Fibroblast of villous mesenchyme (primary cell): ENCODE measurements at regions not wholly inside any gene's neighbourhood (a gene's known extent, or its start where the extent isn't known, plus 50 kb on each side); places are given as distances from the start of the nearest gene placed in this dataset.
"Not testable (repeated sequence)": the region's sequence is repeated elsewhere in the genome, so short reads cannot be mapped to it uniquely, and the experiment has no call there.

Experiments
- DNase-seq: peaks from one replicate; pipeline ENCODE4 v3.0.0-alpha.2; 2010; ENCODE audit warnings: low read depth
- H3K4me3 ChIP-seq: 2 replicates; pipeline ENCODE4 v1.5.1; 2011; ENCODE audit warnings: low read depth, mild to moderate bottlenecking, low read length
- CTCF ChIP-seq: IDR thresholded peaks from 2 replicates; pipeline ENCODE4 v1.5.1; 2012; ENCODE audit warnings: low read depth, mild to moderate bottlenecking, low read length; ENCODE audit not compliant: insufficient read depth

- no peak overlapping the region for H3K4me3 ChIP-seq
- no peak for DNase-seq
- no peak for TF ChIP-seq CTCF
Observed at GRCh38 chrX:138856881-138857604, 145.5 kb upstream of the FGF13 start.

DNA sequence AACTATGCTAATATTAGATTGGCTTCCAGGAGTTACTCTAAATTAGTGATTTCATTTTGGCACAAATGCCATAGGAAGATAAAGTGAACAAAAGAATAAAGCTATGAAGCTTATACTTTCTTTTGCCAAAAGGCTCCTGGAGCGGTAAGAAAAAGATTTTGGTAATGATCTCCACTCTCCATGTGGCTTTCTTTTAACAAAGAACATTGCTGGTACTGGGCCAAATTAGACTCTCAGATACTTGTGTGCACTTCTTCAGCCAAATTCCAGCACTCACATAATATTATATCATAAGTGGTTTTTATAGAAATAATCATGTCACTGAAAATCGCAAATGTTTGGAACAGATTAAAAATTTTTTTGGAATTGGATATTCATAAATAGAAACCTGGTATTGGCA, 142.4 kb upstream of the FGF13 start:
- DNase-seq, result no peak
- TF ChIP-seq CTCF, result no peak
- no peak overlapping the region for H3K4me3 ChIP-seq

DNA sequence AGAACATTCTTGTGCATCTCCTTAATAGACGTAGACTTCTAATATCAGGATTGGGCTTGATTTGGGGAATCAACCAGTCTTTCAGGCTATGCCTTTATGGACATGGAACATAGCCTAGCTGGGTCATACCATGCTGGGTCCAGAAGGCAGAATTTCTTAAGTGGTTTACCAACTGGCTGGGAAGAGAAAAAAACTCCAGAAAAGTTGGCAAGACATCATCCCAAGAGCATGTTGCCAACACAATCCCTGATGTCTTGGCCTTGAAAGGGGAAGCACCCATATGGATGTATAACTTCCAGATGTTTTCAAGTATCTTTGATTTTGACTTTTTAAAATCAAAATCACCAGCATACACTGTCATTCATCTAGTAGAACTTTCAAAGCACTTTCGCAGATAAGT, 138.0 kb upstream of the FGF13 start:
- no peak for TF ChIP-seq CTCF
- no peak for DNase-seq
- no peak overlapping the region for H3K4me3 ChIP-seq

- no peak overlapping the region for H3K4me3 ChIP-seq
- peak; percentile 17 for TF ChIP-seq CTCF
- peak; percentile 32 for DNase-seq
Observed at GRCh38 chrX:138847930-138848329, 136.4 kb upstream of the FGF13 start.

- no peak overlapping the region for H3K4me3 ChIP-seq
- TF ChIP-seq CTCF, result no peak
- DNase-seq, result no peak
Observed at GRCh38 chrX:138845786-138846185, 134.3 kb upstream of the FGF13 start.

- H3K4me3 ChIP-seq, DNase-seq: not testable (repeated sequence)
Observed at GRCh38 chrX:138807400-138807799, 95.9 kb upstream of the FGF13 start.

GRCh38 chrX:138794246-138794645, 82.7 kb upstream of the FGF13 start:
- DNase-seq, result no peak
- TF ChIP-seq CTCF, result no peak
- H3K4me3 ChIP-seq, result no peak overlapping the region
